ENCODE measurements at regions not wholly inside any gene's neighbourhood (a gene's known extent, or its start where the extent isn't known, plus 50 kb on each side); places are given as distances from the start of the nearest gene placed in this dataset.

DNA sequence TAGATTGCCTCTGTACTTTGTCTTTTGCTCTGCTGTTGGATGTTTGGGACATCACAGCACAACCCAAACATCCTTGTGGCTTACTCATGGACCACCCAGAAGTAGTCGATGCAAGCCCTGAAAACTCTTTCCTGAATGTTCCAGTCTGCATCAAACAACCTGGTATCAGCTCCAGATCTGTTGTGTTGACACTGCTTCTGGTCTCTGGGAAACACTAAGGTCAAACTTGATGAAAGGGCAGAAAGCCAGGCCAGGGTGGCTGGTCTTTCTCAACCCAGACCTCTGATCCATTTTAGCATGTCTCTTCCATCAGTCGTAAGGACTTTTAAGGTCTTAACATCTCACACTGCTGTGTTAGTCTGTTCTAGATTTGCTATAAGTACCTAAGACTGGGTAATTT lies 265.7 kb downstream of the ZNF536 start:
- TF ChIP-seq, protein P1, sequence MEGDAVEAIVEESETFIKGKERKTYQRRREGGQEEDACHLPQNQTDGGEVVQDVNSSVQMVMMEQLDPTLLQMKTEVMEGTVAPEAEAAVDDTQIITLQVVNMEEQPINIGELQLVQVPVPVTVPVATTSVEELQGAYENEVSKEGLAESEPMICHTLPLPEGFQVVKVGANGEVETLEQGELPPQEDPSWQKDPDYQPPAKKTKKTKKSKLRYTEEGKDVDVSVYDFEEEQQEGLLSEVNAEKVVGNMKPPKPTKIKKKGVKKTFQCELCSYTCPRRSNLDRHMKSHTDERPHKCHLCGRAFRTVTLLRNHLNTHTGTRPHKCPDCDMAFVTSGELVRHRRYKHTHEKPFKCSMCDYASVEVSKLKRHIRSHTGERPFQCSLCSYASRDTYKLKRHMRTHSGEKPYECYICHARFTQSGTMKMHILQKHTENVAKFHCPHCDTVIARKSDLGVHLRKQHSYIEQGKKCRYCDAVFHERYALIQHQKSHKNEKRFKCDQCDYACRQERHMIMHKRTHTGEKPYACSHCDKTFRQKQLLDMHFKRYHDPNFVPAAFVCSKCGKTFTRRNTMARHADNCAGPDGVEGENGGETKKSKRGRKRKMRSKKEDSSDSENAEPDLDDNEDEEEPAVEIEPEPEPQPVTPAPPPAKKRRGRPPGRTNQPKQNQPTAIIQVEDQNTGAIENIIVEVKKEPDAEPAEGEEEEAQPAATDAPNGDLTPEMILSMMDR (conservative IDR thresholded peaks at IDR 0.05; ENCODE audit: low read length), result no peak
- no peak for TF ChIP-seq EZH2phosphoT487 (IDR thresholded peaks at IDR 0.05; ENCODE audit: borderline replicate concordance, low read depth, low read length)
